A549 (cell line): ENCODE measurements at regions not wholly inside any gene's neighbourhood (a gene's known extent, or its start where the extent isn't known, plus 50 kb on each side); places are given as distances from the start of the nearest gene placed in this dataset.

Experiments used
- BCL3 ChIP-seq: fragments of >200 bp; sonication (Bioruptor Twin); formaldehyde crosslinking; IDR thresholded peaks from 3 replicates; pipeline ENCODE4 v1.6.1; 2016
- CTCF ChIP-seq: fragments of >200 bp; sonication (Bioruptor Twin); formaldehyde crosslinking; IDR thresholded peaks from 3 replicates; pipeline ENCODE4 v1.5.1; 2016
- ELK1 ChIP-seq: fragments of 150-350 bp; IDR thresholded peaks from 2 replicates; pipeline ENCODE4 v1.6.1; 2014; ENCODE audit warnings: low read depth, mild to moderate bottlenecking, low read length
- KDM1A ChIP-seq: fragments of 200-600 bp; sonication (generic); IDR thresholded peaks from 2 replicates; pipeline ENCODE4 v1.6.1; 2016; ENCODE audit warnings: low read depth, mild to moderate bottlenecking
- MYC ChIP-seq: IDR thresholded peaks from 2 replicates; pipeline ENCODE4 v1.6.1; 2012; ENCODE audit warnings: mild to moderate bottlenecking, inconsistent platforms, low read length, improper control_type of control experiment, borderline replicate concordance
- NFE2L2 ChIP-seq: fragments of 150-350 bp; conservative IDR thresholded peaks from 2 replicates; pipeline ENCODE4 v1.6.1; 2014; ENCODE audit warnings: low read length
- PBX3 ChIP-seq: IDR thresholded peaks from 2 replicates; pipeline ENCODE4 v1.6.1; 2012
- POLR2A ChIP-seq: IDR thresholded peaks from 2 replicates; pipeline ENCODE4 v1.6.1; 2012; ENCODE audit warnings: mild to moderate bottlenecking, low read length
- RAD21 ChIP-seq, 2 experiments: fragments of >200 bp in 1 of 2; sonication (Bioruptor Twin) in 1 of 2; formaldehyde crosslinking in 1 of 2; IDR thresholded peaks in 1 of 2; conservative IDR thresholded peaks in 1 of 2; 2 replicates in 1 of 2; 3 replicates in 1 of 2; pipeline ENCODE4 v1.6.1; 2012 to 2018; ENCODE audit warnings: inconsistent platforms in 1 of 2
- RCOR1 ChIP-seq: fragments of 150-350 bp; IDR thresholded peaks from 2 replicates; pipeline ENCODE4 v1.6.1; 2014; ENCODE audit warnings: antibody characterized with exemption, low read length, low read depth
- RFX5 ChIP-seq: fragments of 450-650 bp; IDR thresholded peaks from 2 replicates; pipeline ENCODE4 v1.7.1; 2014; ENCODE audit warnings: antibody characterized with exemption, mild to moderate bottlenecking, moderate library complexity
- SMC3 ChIP-seq: fragments of >200 bp; sonication (Bioruptor Twin); formaldehyde crosslinking; IDR thresholded peaks from 3 replicates; pipeline ENCODE4 v1.6.1; 2018; ENCODE audit warnings: inconsistent platforms

- no peak for TF ChIP-seq POLR2A
- no peak for TF ChIP-seq CTCF
- no peak for TF ChIP-seq RCOR1
- TF ChIP-seq SMC3, result no peak
- TF ChIP-seq MYC, result no peak
- TF ChIP-seq NFE2L2, result no peak
- TF ChIP-seq ELK1, result no peak
- no peak for TF ChIP-seq RAD21 (conservative IDR thresholded peaks at IDR 0.05 in 1 of 2, IDR thresholded peaks at IDR 0.05 in 1 of 2)
- no peak for TF ChIP-seq PBX3
- TF ChIP-seq BCL3, result no peak
- TF ChIP-seq KDM1A, result no peak
- no peak for TF ChIP-seq RFX5
These were observed 113.8 kb downstream of the ANKRD18B start for GRCh38 chr9:33637881-33638280.
